Activated CD4-positive, alpha-beta T cell treated with anti-CD3 and anti-CD28 coated beads for 36 hours (primary cell): ENCODE measurements at regions not wholly inside any gene's neighbourhood (a gene's known extent, or its start where the extent isn't known, plus 50 kb on each side); places are given as distances from the start of the nearest gene placed in this dataset.

Experiments used
- ATAC-seq: fragments of 200-7000 bp; cut with Tn5 transposase; one replicate; pipeline ENCODE4 v1.10.0; 2021; ENCODE audit warnings: mild to moderate bottlenecking, moderate library complexity
- CTCF ChIA-PET: fragments of 350-600 bp; sonication (Branson Sonifier 250); formaldehyde crosslinking; loops from one replicate; lab custom pipeline; 2021; ENCODE audit warnings: antibody characterized with exemption; lab: Charles Lee
- POLR2A ChIA-PET: fragments of 350-600 bp; sonication (Branson Sonifier 250); formaldehyde crosslinking; loops from one replicate; lab custom pipeline; 2021; ENCODE audit warnings: antibody characterized with exemption, inconsistent platforms; lab: Charles Lee
- DNase-seq: peaks from one replicate; pipeline ENCODE4 v3.0.0-alpha.2; 2020
- H3K27ac Mint-ChIP-seq: one replicate; pipeline ENCODE4 v1.8.0; 2021; ENCODE audit warnings: mixed read lengths
- H3K27me3 Mint-ChIP-seq: one replicate; pipeline ENCODE4 v1.8.0; 2021; ENCODE audit warnings: mixed read lengths
- H3K36me3 Mint-ChIP-seq: one replicate; pipeline ENCODE4 v1.8.0; 2021; ENCODE audit warnings: low read depth, mixed read lengths
- H3K4me1 Mint-ChIP-seq: one replicate; pipeline ENCODE4 v1.8.0; 2021; ENCODE audit warnings: mixed read lengths
- H3K4me3 Mint-ChIP-seq: one replicate; pipeline ENCODE4 v1.8.0; 2021; ENCODE audit warnings: mild to moderate bottlenecking, moderate library complexity, mixed read lengths
- H3K9me3 Mint-ChIP-seq: one replicate; pipeline ENCODE4 v1.8.0; 2021; ENCODE audit warnings: low read depth, mixed read lengths
- intact Hi-C, 2 experiments: fragments of 100-400 bp; cut with DNase I in 1 of 2; cut with micrococcal nuclease in 1 of 2; formaldehyde crosslinking; loops; one replicate each; pipeline versions ENCODE4 v1.14.2 to v1.15.1; 2022 to 2024; cut with DNase I, micrococcal nuclease

GRCh38 chr11:79864882-79865281 is 424.1 kb upstream of the TENM4 start:
- ChIA-PET CTCF (interaction anchor here (0.7 kb wide), 1 partner anchor 836 kb away, joined by 3 read pairs; no protein-coding TSS in a partner anchor), POLR2A (no interaction called here)
- DNase-seq, result no peak
- intact Hi-C loops, result no loop called here
- ATAC-seq, result no peak
- peaks cover 29% of the 10 kb centered on the region for H3K9me3 Mint-ChIP-seq
- H3K4me3 Mint-ChIP-seq, result no peak overlapping the region
- no peaks in the 10 kb centered on the region for H3K27me3 Mint-ChIP-seq
- no peaks in the 10 kb centered on the region for H3K4me1 Mint-ChIP-seq
- no peaks in the 10 kb centered on the region for H3K36me3 Mint-ChIP-seq
- H3K27ac Mint-ChIP-seq, result no peak overlapping the region

- Mint-ChIP-seq H3K4me1 (no peaks in the 10 kb centered on the region), H3K4me3 (no peak overlapping the region), H3K27ac (no peak overlapping the region), H3K36me3 (no peaks in the 10 kb centered on the region), H3K9me3 (peaks cover 11% of the 10 kb centered on the region), H3K27me3 (no peaks in the 10 kb centered on the region)
- POLR2A ChIA-PET, result no interaction called here
- DNase-seq (no peak), ATAC-seq (no peak)
- intact Hi-C loops, result no loop called here
- CTCF ChIA-PET, result no interaction called here
Observed at GRCh38 chr11:79860336-79860735, 419.5 kb upstream of the TENM4 start.

- no peaks in the 10 kb centered on the region for H3K36me3 Mint-ChIP-seq
- H3K4me1 Mint-ChIP-seq, result no peaks in the 10 kb centered on the region
- ChIA-PET CTCF (no interaction called here), POLR2A (no interaction called here)
- H3K9me3 Mint-ChIP-seq, result peaks cover 5% of the 10 kb centered on the region
- no peaks in the 10 kb centered on the region for H3K27me3 Mint-ChIP-seq
- intact Hi-C loops, result no loop called here
- DNase-seq (no peak), ATAC-seq (no peak)
- no peak overlapping the region for H3K27ac Mint-ChIP-seq
- H3K4me3 Mint-ChIP-seq, result no peak overlapping the region
Observed at GRCh38 chr11:79857377-79858214, 416.8 kb upstream of the TENM4 start.

- no peak for ATAC-seq
- Mint-ChIP-seq H3K36me3 (no peaks in the 10 kb centered on the region), H3K9me3 (peaks cover 4% of the 10 kb centered on the region), H3K4me3 (no peak overlapping the region), H3K27ac (no peak overlapping the region), H3K4me1 (no peaks in the 10 kb centered on the region), H3K27me3 (no peaks in the 10 kb centered on the region)
- POLR2A ChIA-PET, result no interaction called here
- no peak for DNase-seq
- intact Hi-C loops, result no loop called here
- CTCF ChIA-PET, result no interaction called here
Observed at GRCh38 chr11:79852176-79852575, 411.3 kb upstream of the TENM4 start.

GRCh38 chr11:79845002-79845709 is 404.3 kb upstream of the TENM4 start:
- ChIA-PET CTCF (no interaction called here), POLR2A (no interaction called here)
- DNase-seq (no peak), ATAC-seq (no peak)
- no peaks in the 10 kb centered on the region for H3K9me3 Mint-ChIP-seq
- H3K4me1 Mint-ChIP-seq, result no peaks in the 10 kb centered on the region
- H3K27me3 Mint-ChIP-seq, result no peaks in the 10 kb centered on the region
- intact Hi-C loops, result no loop called here
- H3K4me3 Mint-ChIP-seq, result no peak overlapping the region
- H3K36me3 Mint-ChIP-seq, result no peaks in the 10 kb centered on the region
- H3K27ac Mint-ChIP-seq, result no peak overlapping the region

GRCh38 chr11:79834015-79834414 is 393.2 kb upstream of the TENM4 start:
- ChIA-PET POLR2A (no interaction called here), CTCF (no interaction called here)
- intact Hi-C loops, result no loop called here
- DNase-seq (no peak), ATAC-seq (no peak)
- Mint-ChIP-seq H3K27me3 (no peaks in the 10 kb centered on the region), H3K4me3 (no peak overlapping the region), H3K4me1 (no peaks in the 10 kb centered on the region), H3K27ac (no peak overlapping the region), H3K9me3 (no peaks in the 10 kb centered on the region), H3K36me3 (no peaks in the 10 kb centered on the region)

- ChIA-PET CTCF (no interaction called here), POLR2A (no interaction called here)
- Mint-ChIP-seq H3K36me3 (no peaks in the 10 kb centered on the region), H3K4me3 (no peak overlapping the region), H3K27ac (no peak overlapping the region), H3K27me3 (no peaks in the 10 kb centered on the region), H3K9me3 (peaks cover 5% of the 10 kb centered on the region), H3K4me1 (no peaks in the 10 kb centered on the region)
- ATAC-seq (no peak), DNase-seq (no peak)
- intact Hi-C loops, result no loop called here
Observed at GRCh38 chr11:79830446-79830845, 389.6 kb upstream of the TENM4 start.

- Mint-ChIP-seq H3K9me3 (peaks cover 5% of the 10 kb centered on the region), H3K27ac (no peak overlapping the region), H3K4me1 (no peaks in the 10 kb centered on the region), H3K36me3 (no peaks in the 10 kb centered on the region), H3K27me3 (no peaks in the 10 kb centered on the region), H3K4me3 (no peak overlapping the region)
- POLR2A ChIA-PET, result no interaction called here
- no peak for DNase-seq
- no peak for ATAC-seq
- intact Hi-C loops, result no loop called here
- CTCF ChIA-PET, result no interaction called here
Observed at GRCh38 chr11:79829891-79830290, 389.1 kb upstream of the TENM4 start.

- ATAC-seq, result no peak
- ChIA-PET CTCF (no interaction called here), POLR2A (no interaction called here)
- no peak for DNase-seq
- Mint-ChIP-seq H3K27me3 (no peaks in the 10 kb centered on the region), H3K36me3 (no peaks in the 10 kb centered on the region), H3K27ac (no peak overlapping the region), H3K9me3 (peaks cover 7% of the 10 kb centered on the region), H3K4me1 (no peaks in the 10 kb centered on the region), H3K4me3 (no peak overlapping the region)
- intact Hi-C loops, result no loop called here
Observed at GRCh38 chr11:79822766-79823165, 381.9 kb upstream of the TENM4 start.

- H3K4me1 Mint-ChIP-seq, result no peaks in the 10 kb centered on the region
- no peaks in the 10 kb centered on the region for H3K27me3 Mint-ChIP-seq
- H3K9me3 Mint-ChIP-seq, result peaks cover 18% of the 10 kb centered on the region
- ChIA-PET CTCF (no interaction called here), POLR2A (no interaction called here)
- ATAC-seq (no peak), DNase-seq (no peak)
- H3K27ac Mint-ChIP-seq, result no peak overlapping the region
- H3K36me3 Mint-ChIP-seq, result no peaks in the 10 kb centered on the region
- intact Hi-C loops, result no loop called here
- H3K4me3 Mint-ChIP-seq, result no peak overlapping the region
Observed at GRCh38 chr11:79813551-79813950, 372.7 kb upstream of the TENM4 start.

- ChIA-PET POLR2A (no interaction called here), CTCF (no interaction called here)
- DNase-seq, result no peak
- Mint-ChIP-seq H3K4me3 (no peak overlapping the region), H3K9me3 (peaks cover 6% of the 10 kb centered on the region), H3K36me3 (no peaks in the 10 kb centered on the region), H3K27me3 (no peaks in the 10 kb centered on the region), H3K27ac (no peak overlapping the region), H3K4me1 (no peaks in the 10 kb centered on the region)
- intact Hi-C loops, result no loop called here
- no peak for ATAC-seq
Observed at GRCh38 chr11:79809487-79809886, 368.7 kb upstream of the TENM4 start.

GRCh38 chr11:79807506-79807905 is 366.7 kb upstream of the TENM4 start:
- DNase-seq, result no peak
- Mint-ChIP-seq H3K36me3 (no peaks in the 10 kb centered on the region), H3K4me3 (no peak overlapping the region), H3K27ac (no peak overlapping the region), H3K4me1 (no peaks in the 10 kb centered on the region), H3K27me3 (no peaks in the 10 kb centered on the region), H3K9me3 (peaks cover 10% of the 10 kb centered on the region)
- CTCF ChIA-PET, result no interaction called here
- intact Hi-C loops, result no loop called here
- no peak for ATAC-seq
- POLR2A ChIA-PET, result no interaction called here
